Progenitor cell of endocrine pancreas (in vitro differentiated cells): ENCODE measurements at regions not wholly inside any gene's neighbourhood (a gene's known extent, or its start where the extent isn't known, plus 50 kb on each side); places are given as distances from the start of the nearest gene placed in this dataset.

Experiments used
- DNase-seq: peaks from one replicate; pipeline ENCODE4 v3.0.0; 2021; ENCODE audit warnings: low spot score; ENCODE audit not compliant: unreplicated experiment
- H3K27ac Mint-ChIP-seq: 2 replicates; pipeline ENCODE4 v1.8.0; 2021; ENCODE audit warnings: mild to moderate bottlenecking, moderate library complexity, mixed read lengths
- H3K27me3 Mint-ChIP-seq: 2 replicates; pipeline ENCODE4 v1.8.0; 2021; ENCODE audit warnings: mixed read lengths
- H3K36me3 Mint-ChIP-seq: 2 replicates; pipeline ENCODE4 v1.8.0; 2022; ENCODE audit warnings: mixed read lengths; ENCODE audit not compliant: insufficient read depth
- H3K4me1 Mint-ChIP-seq: 2 replicates; pipeline ENCODE4 v1.8.0; 2021; ENCODE audit warnings: low read depth, mixed read lengths
- H3K4me3 Mint-ChIP-seq: 2 replicates; pipeline ENCODE4 v1.8.0; 2021; ENCODE audit warnings: low read depth, mild to moderate bottlenecking, moderate library complexity, mixed read lengths
- H3K9me3 Mint-ChIP-seq: 2 replicates; pipeline ENCODE4 v1.8.0; 2021; ENCODE audit warnings: low read depth, mixed read lengths
- CTCF ChIP-seq: fragments of 200-600 bp; sonication (generic); IDR thresholded peaks from one replicate; pipeline ENCODE4 v1.5.0; 2021; ENCODE audit warnings: antibody characterized with exemption, mild to moderate bottlenecking; ENCODE audit not compliant: unreplicated experiment

- no peak for DNase-seq
- Mint-ChIP-seq H3K36me3 (no peaks in the 10 kb centered on the region), H3K27ac (no peak overlapping the region), H3K9me3 (no peaks in the 10 kb centered on the region), H3K27me3 (no peaks in the 10 kb centered on the region), H3K4me1 (peaks cover 1% of the 10 kb centered on the region), H3K4me3 (no peak overlapping the region)
- TF ChIP-seq CTCF = no peak
These were observed 600.1 kb upstream of the CHORDC1 start for GRCh38 chr11:90822996-90823395.

- no peaks in the 10 kb centered on the region for H3K9me3 Mint-ChIP-seq
- H3K4me3 Mint-ChIP-seq = no peak overlapping the region
- H3K4me1 Mint-ChIP-seq = no peaks in the 10 kb centered on the region
- TF ChIP-seq CTCF = no peak
- H3K36me3 Mint-ChIP-seq = no peaks in the 10 kb centered on the region
- no peak for DNase-seq
- H3K27me3 Mint-ChIP-seq = no peaks in the 10 kb centered on the region
- H3K27ac Mint-ChIP-seq = no peak overlapping the region
These were observed 595.4 kb upstream of the CHORDC1 start for GRCh38 chr11:90818196-90818745.

- no peak for DNase-seq
- Mint-ChIP-seq H3K27me3 (no peaks in the 10 kb centered on the region), H3K36me3 (no peaks in the 10 kb centered on the region), H3K4me1 (no peaks in the 10 kb centered on the region), H3K4me3 (no peak overlapping the region), H3K9me3 (no peaks in the 10 kb centered on the region), H3K27ac (no peak overlapping the region)
- TF ChIP-seq CTCF = no peak
These were observed 586.7 kb upstream of the CHORDC1 start for GRCh38 chr11:90809581-90809980.

GRCh38 chr11:90805172-90805571 lies 582.3 kb upstream of the CHORDC1 start:
- no peaks in the 10 kb centered on the region for H3K9me3 Mint-ChIP-seq
- DNase-seq = no peak
- no peaks in the 10 kb centered on the region for H3K27me3 Mint-ChIP-seq
- no peak overlapping the region for H3K27ac Mint-ChIP-seq
- no peaks in the 10 kb centered on the region for H3K36me3 Mint-ChIP-seq
- H3K4me1 Mint-ChIP-seq = no peaks in the 10 kb centered on the region
- H3K4me3 Mint-ChIP-seq = no peak overlapping the region
- no peak for TF ChIP-seq CTCF

GRCh38 chr11:90803831-90804230 lies 581.0 kb upstream of the CHORDC1 start:
- Mint-ChIP-seq H3K9me3 (no peaks in the 10 kb centered on the region), H3K4me1 (peaks cover 1% of the 10 kb centered on the region), H3K27me3 (no peaks in the 10 kb centered on the region), H3K36me3 (no peaks in the 10 kb centered on the region), H3K4me3 (no peak overlapping the region), H3K27ac (no peak overlapping the region)
- DNase-seq = no peak
- TF ChIP-seq CTCF = no peak
